Natural killer cell (primary cell): ENCODE measurements at regions not wholly inside any gene's neighbourhood (a gene's known extent, or its start where the extent isn't known, plus 50 kb on each side); places are given as distances from the start of the nearest gene placed in this dataset.
"Not testable (repeated sequence)": the region's sequence is repeated elsewhere in the genome, so short reads cannot be mapped to it uniquely, and the experiment has no call there.

ENCODE experiments used
- ATAC-seq, 3 donors: fragments of 150-1000 bp in 2 of 3; fragments of 200-7000 bp in 1 of 3; cut with Tn5 transposase; 1 replicate in 1 of 3; 2 replicates in 2 of 3; pipeline ENCODE4 v1.10.0; 2021; ENCODE audit warnings: mild to moderate bottlenecking in 2 of 3, moderate library complexity in 2 of 3
- DNase-seq, 2 donors: peaks; one replicate each; pipeline versions ENCODE4 v3.0.0 to v3.0.0-alpha.2; 2013 to 2021; ENCODE audit warnings: mixed read lengths in 1 of 2
- H3K27ac ChIP-seq: one replicate; pipeline ENCODE4 v1.5.1; 2013; ENCODE audit warnings: mild to moderate bottlenecking, low read length
- H3K27me3 ChIP-seq: one replicate; pipeline ENCODE4 v1.6.1; 2013; ENCODE audit warnings: low read length; ENCODE audit not compliant: control insufficient read depth, insufficient read depth
- H3K36me3 ChIP-seq: one replicate; pipeline ENCODE4 v1.6.1; 2013; ENCODE audit warnings: low read length; ENCODE audit not compliant: control insufficient read depth, insufficient read depth
- H3K4me1 ChIP-seq: one replicate; pipeline ENCODE4 v1.6.1; 2013; ENCODE audit warnings: low read length; ENCODE audit not compliant: control insufficient read depth, insufficient read depth
- H3K4me3 ChIP-seq: one replicate; pipeline ENCODE4 v1.5.1; 2013; ENCODE audit warnings: low read length
- H3K9me3 ChIP-seq: one replicate; pipeline ENCODE4 v1.6.1; 2013; ENCODE audit warnings: low read length; ENCODE audit not compliant: control insufficient read depth, insufficient read depth
- H3K27ac Mint-ChIP-seq, 2 donors: one replicate each; pipeline ENCODE4 v1.8.0; 2022; ENCODE audit warnings: mild to moderate bottlenecking in 2 of 2, mixed read lengths in 2 of 2, moderate library complexity in 1 of 2
- H3K27me3 Mint-ChIP-seq, 2 donors: one replicate each; pipeline ENCODE4 v1.8.0; 2022; ENCODE audit warnings: low read depth in 2 of 2, mixed read lengths in 2 of 2
- H3K36me3 Mint-ChIP-seq: one replicate; pipeline ENCODE4 v1.8.0; 2022; ENCODE audit warnings: mixed read lengths
- H3K4me1 Mint-ChIP-seq, 2 donors: one replicate each; pipeline ENCODE4 v1.8.0; 2022; ENCODE audit warnings: mixed read lengths in 2 of 2
- H3K4me3 Mint-ChIP-seq: one replicate; pipeline ENCODE4 v1.8.0; 2022; ENCODE audit warnings: mild to moderate bottlenecking, moderate library complexity, mixed read lengths
- H3K9me3 Mint-ChIP-seq, 2 donors: one replicate each; pipeline ENCODE4 v1.8.0; 2022; ENCODE audit warnings: mixed read lengths in 2 of 2
- CTCF ChIP-seq: fragments of 200-600 bp; IDR thresholded peaks from one replicate; pipeline ENCODE4 v1.8.0; 2022; ENCODE audit warnings: antibody characterized with exemption
- WGBS: methylation state at CpG from one replicate; pipeline ENCODE4 v1.1.7; 2013; ENCODE audit warnings: missing lambda C conversion rate; ENCODE audit not compliant: insufficient coverage; 5-methylcytosine and 5-hydroxymethylcytosine counted together
- intact Hi-C: fragments of 100-400 bp; cut with micrococcal nuclease; formaldehyde crosslinking; loops from one replicate; pipeline ENCODE4 v1.14.2; 2022

GRCh38 chr11:54797906-54798305 lies 91.3 kb downstream of the OR4A5 start:
- not testable (repeated sequence) for H3K4me3 Mint-ChIP-seq

GRCh38 chr11:54832676-54833075 lies 126.0 kb downstream of the OR4A5 start:
- Histone ChIP-seq H3K9me3 (peaks cover 12% of the 10 kb centered on the region), H3K4me1 (no peaks in the 10 kb centered on the region), H3K4me3 (no peak overlapping the region), H3K36me3 (no peaks in the 10 kb centered on the region), H3K27me3 (no peaks in the 10 kb centered on the region), H3K27ac (no peak overlapping the region)
- Mint-ChIP-seq H3K27me3 (no peaks in the 10 kb centered on the region), H3K4me3 (no peak overlapping the region), H3K4me1 (no peaks in the 10 kb centered on the region), H3K27ac (no peak overlapping the region), H3K36me3 (peaks cover 39% of the 10 kb centered on the region), H3K9me3 (peaks cover 14 to 22% of the 10 kb centered on the region in 2 donors)
- WGBS, result 55% methylated on average over 3 of the region's 3 CpGs
- intact Hi-C loops, result no loop called here
- TF ChIP-seq CTCF, result no peak
- ATAC-seq, result no peak
- no peak for DNase-seq

More at GRCh38 chr11:54797906-54798305, 91.3 kb downstream of the OR4A5 start:
- H3K4me1 ChIP-seq, H3K4me3 ChIP-seq, H3K27ac ChIP-seq, H3K27ac Mint-ChIP-seq, H3K27me3 ChIP-seq, H3K36me3 ChIP-seq, ATAC-seq, intact Hi-C loops, H3K4me1 Mint-ChIP-seq, DNase-seq, H3K27me3 Mint-ChIP-seq: not testable (repeated sequence)
- H3K9me3 ChIP-seq, result peaks cover 13% of the 10 kb centered on the region
- WGBS, result 81% methylated on average over 5 of the region's 5 CpGs
- Mint-ChIP-seq H3K36me3 (peaks cover 25% of the 10 kb centered on the region), H3K9me3 (peaks cover 16 to 18% of the 10 kb centered on the region in 2 donors)

- H3K27ac Mint-ChIP-seq, ATAC-seq, H3K36me3 ChIP-seq, H3K4me3 ChIP-seq, DNase-seq, H3K27me3 Mint-ChIP-seq, intact Hi-C loops, H3K27me3 ChIP-seq, H3K4me1 Mint-ChIP-seq, H3K4me1 ChIP-seq, H3K27ac ChIP-seq, H3K4me3 Mint-ChIP-seq: not testable (repeated sequence)
- WGBS, result 76% methylated on average over 2 of the region's 3 CpGs
- peaks cover 62% of the 10 kb centered on the region for H3K36me3 Mint-ChIP-seq
- peaks cover 6 to 19% of the 10 kb centered on the region in 2 donors for H3K9me3 Mint-ChIP-seq
- peaks cover 18% of the 10 kb centered on the region for H3K9me3 ChIP-seq
Observed at GRCh38 chr11:54855047-54855446, 148.4 kb downstream of the OR4A5 start.
